K562 (cell line): ENCODE measurements at regions not wholly inside any gene's neighbourhood (a gene's known extent, or its start where the extent isn't known, plus 50 kb on each side); places are given as distances from the start of the nearest gene placed in this dataset.

Experiments used
- ATAC-seq: fragments of 200-7000 bp; cut with Tn5 transposase; 3 replicates; pipeline ENCODE4 v1.9.1; 2020; ENCODE audit warnings: moderate library complexity
- BruUV-seq: library from RNA; stranded (reverse); fragments of 400-500 nt; replicated peaks from 2 replicates; lab custom pipeline; 2021; lab: Mats Ljungman, UMichigan
- CTCF ChIA-PET: fragments of 300-600 bp; formaldehyde crosslinking; extraction: SDS; loops from one replicate; lab custom pipeline; 2021; ENCODE audit warnings: low intra/inter-chr PET ratio; lab: Yijun Ruan, JAX
- POLR2A ChIA-PET: fragments of 300-600, 350-650 bp; sonication (Branson Sonifier 250); formaldehyde crosslinking; extraction: SDS; loops from one replicate; lab custom pipeline; 2021; ENCODE audit warnings: antibody characterized with exemption, inconsistent platforms; lab: Yijun Ruan, JAX
- DNase-seq, 4 experiments: peaks; one replicate each; pipeline versions ENCODE4 v3.0.0 to v3.0.0-alpha.2; 2011 to 2018; ENCODE audit warnings: low spot score in 3 of 4, mixed read lengths in 3 of 4; ENCODE audit errors: extremely low read depth in 1 of 4
- FAIRE-seq: peaks from 2 replicates; lab custom pipeline; 2011; peaks lifted over from hg19 to GRCh38; lab: Jason Lieb, UNC
- H2AFZ ChIP-seq: 2 replicates; pipeline ENCODE4 v1.6.0; 2011; ENCODE audit warnings: low read depth, low read length, control low read depth, inconsistent platforms
- H3K27ac ChIP-seq: fragments of 200-600 bp; 3 replicates; pipeline ENCODE4 v1.8.0; 2011; ENCODE audit warnings: low read depth, mild to moderate bottlenecking, control low read depth, inconsistent platforms, low read length, moderate library complexity, mixed read lengths; ENCODE audit errors: extremely low read depth
- H3K27me3 ChIP-seq, 2 experiments: fragments of 300-600 bp in 1 of 2; 2 replicates in 1 of 2; 3 replicates in 1 of 2; pipeline versions ENCODE4 v1.6.0 to v1.8.0; 2011; ENCODE audit warnings: inconsistent platforms in 2 of 2, low read length in 2 of 2, mild to moderate bottlenecking in 1 of 2, mixed read lengths in 1 of 2, moderate library complexity in 1 of 2; ENCODE audit not compliant: control insufficient read depth in 2 of 2, insufficient read depth in 2 of 2
- H3K36me3 ChIP-seq: fragments of 300-600 bp; 3 replicates; pipeline ENCODE4 v1.8.0; 2011; ENCODE audit warnings: mild to moderate bottlenecking, low read length, inconsistent platforms; ENCODE audit not compliant: control insufficient read depth, insufficient read depth
- H3K4me1 ChIP-seq, 2 experiments: fragments of 200-600 bp in 1 of 2; replicated peaks in 1 of 2; 2 replicates in 1 of 2; 3 replicates in 1 of 2; pipeline versions ENCODE4 v1.5.1 to v1.8.0; 2011; ENCODE audit warnings: inconsistent platforms in 2 of 2, low read length in 2 of 2, mild to moderate bottlenecking in 1 of 2, mixed read lengths in 1 of 2, moderate library complexity in 1 of 2; ENCODE audit not compliant: control insufficient read depth in 2 of 2, insufficient read depth in 2 of 2
- H3K4me2 ChIP-seq: 2 replicates; pipeline ENCODE4 v1.6.1; 2011; ENCODE audit warnings: low read length, control low read depth, inconsistent platforms, mixed read lengths; ENCODE audit not compliant: insufficient read depth
- H3K4me3 ChIP-seq: fragments of 200-600 bp; sonication (generic), shearing (Covaris generic); 2 replicates; pipeline ENCODE4 v1.5.1; 2016; ENCODE audit warnings: control low read depth, inconsistent platforms
- H3K79me2 ChIP-seq: fragments of 200-600 bp; 3 replicates; pipeline ENCODE4 v1.8.0; 2011; ENCODE audit warnings: low read length, inconsistent platforms; ENCODE audit not compliant: control insufficient read depth, insufficient read depth
- H3K9ac ChIP-seq, 2 experiments: 2 replicates each; pipeline versions ENCODE4 v1.6.0 to v1.6.1; 2011; ENCODE audit warnings: low read depth in 2 of 2, low read length in 2 of 2, control low read depth in 1 of 2, inconsistent platforms in 1 of 2, mild to moderate bottlenecking in 1 of 2, mixed read lengths in 1 of 2; ENCODE audit not compliant: insufficient read depth in 1 of 2
- H3K9me1 ChIP-seq: one replicate; pipeline ENCODE4 v1.6.0; 2011; ENCODE audit warnings: inconsistent platforms, mild to moderate bottlenecking, low read length, moderate library complexity; ENCODE audit not compliant: control insufficient read depth, insufficient read depth
- H3K9me3 ChIP-seq: replicated peaks from 2 replicates; pipeline ENCODE4 v1.5.1; 2011; ENCODE audit warnings: low read depth, low read length, inconsistent platforms; ENCODE audit not compliant: control insufficient read depth, insufficient read depth
- H4K20me1 ChIP-seq: replicated peaks from 2 replicates; pipeline ENCODE4 v1.6.1; 2011; ENCODE audit warnings: low read length, inconsistent platforms, mixed read lengths; ENCODE audit not compliant: control insufficient read depth, insufficient read depth
- BACH1 ChIP-seq: fragments of 200-800 bp; sonication (Bioruptor generic); IDR thresholded peaks from 2 replicates; pipeline ENCODE4 v1.6.1; 2016; ENCODE audit warnings: missing genetic modification characterization, missing compliant biosample characterization
- CCNT2 ChIP-seq: IDR thresholded peaks from 2 replicates; pipeline ENCODE4 v1.6.1; 2011; ENCODE audit warnings: borderline replicate concordance, low read depth, mild to moderate bottlenecking, moderate library complexity, mixed read lengths, low read length; ENCODE audit not compliant: insufficient read length; ENCODE audit errors: extremely low read depth
- CHCHD3 ChIP-seq: fragments of 250-450 bp; sonication (Bioruptor Pico); IDR thresholded peaks from 2 replicates; pipeline ENCODE4 v2.1.2; 2022; ENCODE audit warnings: mild to moderate bottlenecking
- HMG20B ChIP-seq: fragments of 250-450 bp; sonication (Bioruptor Pico); IDR thresholded peaks from 2 replicates; pipeline ENCODE4 v1.5.0; 2021; ENCODE audit warnings: mild to moderate bottlenecking
- L3MBTL2 ChIP-seq: fragments of 450-650 bp; IDR thresholded peaks from 2 replicates; pipeline ENCODE4 v1.6.1; 2016; ENCODE audit warnings: mild to moderate bottlenecking, moderate library complexity
- MXI1 ChIP-seq: IDR thresholded peaks from 2 replicates; pipeline ENCODE4 v1.6.1; 2011; ENCODE audit warnings: low read depth, mild to moderate bottlenecking, improper control_type of control experiment, low read length
- NBN ChIP-seq: fragments of 450-650 bp; IDR thresholded peaks from 2 replicates; pipeline ENCODE4 v1.6.1; 2016; ENCODE audit warnings: low read depth, mild to moderate bottlenecking
- PHTF2 ChIP-seq: fragments of 250-450 bp; sonication (Bioruptor Pico); IDR thresholded peaks from 2 replicates; pipeline ENCODE4 v1.5.0; 2021; ENCODE audit warnings: mild to moderate bottlenecking
- SAFB2 ChIP-seq: fragments of 200-400 bp; formaldehyde crosslinking; IDR thresholded peaks from 2 replicates; pipeline ENCODE4 v1.6.1; 2018; ENCODE audit warnings: borderline replicate concordance, low read length, low read depth, moderate library complexity; ENCODE audit not compliant: severe bottlenecking
- XRCC3 ChIP-seq: fragments of 450-650 bp; IDR thresholded peaks from 2 replicates; pipeline ENCODE4 v1.6.1; 2017; ENCODE audit warnings: mild to moderate bottlenecking, moderate library complexity
- XRCC5 ChIP-seq: fragments of 200-400 bp; formaldehyde crosslinking; IDR thresholded peaks from 2 replicates; pipeline ENCODE4 v1.6.1; 2017; ENCODE audit warnings: low read depth, mild to moderate bottlenecking, low read length
- ZNF184 ChIP-seq: sonication (generic); formaldehyde crosslinking; IDR thresholded peaks from 2 replicates; pipeline ENCODE4 v1.5.0; 2020; ENCODE audit warnings: missing genetic modification reagents
- ZNF224 ChIP-seq: sonication (generic); formaldehyde crosslinking; IDR thresholded peaks from 2 replicates; pipeline ENCODE4 v1.8.0; 2022; ENCODE audit warnings: mild to moderate bottlenecking, missing genetic modification reagents
- WGBS: fragments of 100-300 bp; shearing (Covaris generic); methylation state at CpG from one replicate; pipeline ENCODE4 v1.1.6; 2016; ENCODE audit warnings: low coverage, mixed read lengths; ENCODE audit not compliant: insufficient coverage; ENCODE audit errors: missing lambda C conversion rate; 5-methylcytosine and 5-hydroxymethylcytosine counted together
- in situ Hi-C: fragments of 300-500 bp; cut with MboI; formaldehyde crosslinking; loops from 4 replicates; pipeline ENCODE4 v1.15.0; 2018; ENCODE audit warnings: inconsistent platforms, mixed read lengths
- intact Hi-C: fragments of 100-400 bp; cut with micrococcal nuclease; formaldehyde crosslinking; loops from 2 replicates; pipeline ENCODE4 v1.14.2; 2022
- TF ChIP-seq, protein P1 (sequence below): fragments of 200-800 bp; sonication (Bioruptor generic); IDR thresholded peaks from 2 replicates; pipeline ENCODE4 v1.6.1; 2016; ENCODE audit warnings: missing genetic modification characterization, missing compliant biosample characterization
- TF ChIP-seq, protein P2 (sequence below): fragments of 450-650 bp; formaldehyde crosslinking; IDR thresholded peaks from 2 replicates; pipeline ENCODE4 v1.4.0; 2020; ENCODE audit warnings: mild to moderate bottlenecking, moderate library complexity
- TF ChIP-seq, protein P3 (sequence below), 2 experiments: fragments of 450-650 bp in 1 of 2; sonication (generic) in 1 of 2; formaldehyde crosslinking; conservative IDR thresholded peaks; 2 replicates each; pipeline versions ENCODE4 v1.4.0 to v1.8.1; 2020 to 2022; ENCODE audit warnings: mild to moderate bottlenecking in 1 of 2, missing genetic modification reagents in 1 of 2

DNA sequence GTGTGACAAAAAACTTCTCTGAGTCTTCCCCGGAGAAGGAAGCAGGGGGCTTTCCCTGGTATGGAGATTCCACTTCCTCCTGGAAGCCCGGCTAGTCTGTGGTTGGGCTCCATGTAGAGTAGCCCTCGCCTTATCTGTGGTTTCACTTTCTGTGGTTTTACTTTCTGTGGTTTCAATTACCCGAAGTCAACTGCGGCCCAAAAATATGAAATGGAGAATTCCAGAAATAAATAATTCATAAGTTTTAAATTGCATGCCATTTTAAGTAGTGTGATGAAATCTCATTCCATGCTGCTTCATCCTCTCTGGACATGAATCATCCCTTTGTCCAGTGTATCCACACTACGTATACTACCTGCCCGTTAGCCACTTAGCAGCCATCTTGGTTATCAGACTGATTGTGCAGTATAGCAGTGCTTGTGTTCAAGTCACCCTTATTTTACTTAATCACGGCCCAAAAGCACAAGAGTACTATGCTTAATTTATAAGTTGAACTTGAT lies 275.0 kb upstream of the SESN3 start:
- peak; percentile 71; the same call in 2 of the 3 replicates for ATAC-seq
- BruUV-seq: no TSS peak
- POLR2A ChIA-PET: no interaction called here
- TF ChIP-seq ZNF224 (CRISPR knock-in tag) (no peak), NBN (no peak), CHCHD3 (no peak), ZNF184 (CRISPR knock-in tag) (no peak), BACH1 (peak; percentile 86; the same call in 1 of the 2 replicates), HMG20B (CRISPR knock-in tag) (no peak), XRCC3 (no peak), L3MBTL2 (no peak), SAFB2 (no peak), MXI1 (no peak), CCNT2 (no peak), PHTF2 (CRISPR knock-in tag) (no peak), XRCC5 (no peak)
- TF ChIP-seq, protein P1, sequence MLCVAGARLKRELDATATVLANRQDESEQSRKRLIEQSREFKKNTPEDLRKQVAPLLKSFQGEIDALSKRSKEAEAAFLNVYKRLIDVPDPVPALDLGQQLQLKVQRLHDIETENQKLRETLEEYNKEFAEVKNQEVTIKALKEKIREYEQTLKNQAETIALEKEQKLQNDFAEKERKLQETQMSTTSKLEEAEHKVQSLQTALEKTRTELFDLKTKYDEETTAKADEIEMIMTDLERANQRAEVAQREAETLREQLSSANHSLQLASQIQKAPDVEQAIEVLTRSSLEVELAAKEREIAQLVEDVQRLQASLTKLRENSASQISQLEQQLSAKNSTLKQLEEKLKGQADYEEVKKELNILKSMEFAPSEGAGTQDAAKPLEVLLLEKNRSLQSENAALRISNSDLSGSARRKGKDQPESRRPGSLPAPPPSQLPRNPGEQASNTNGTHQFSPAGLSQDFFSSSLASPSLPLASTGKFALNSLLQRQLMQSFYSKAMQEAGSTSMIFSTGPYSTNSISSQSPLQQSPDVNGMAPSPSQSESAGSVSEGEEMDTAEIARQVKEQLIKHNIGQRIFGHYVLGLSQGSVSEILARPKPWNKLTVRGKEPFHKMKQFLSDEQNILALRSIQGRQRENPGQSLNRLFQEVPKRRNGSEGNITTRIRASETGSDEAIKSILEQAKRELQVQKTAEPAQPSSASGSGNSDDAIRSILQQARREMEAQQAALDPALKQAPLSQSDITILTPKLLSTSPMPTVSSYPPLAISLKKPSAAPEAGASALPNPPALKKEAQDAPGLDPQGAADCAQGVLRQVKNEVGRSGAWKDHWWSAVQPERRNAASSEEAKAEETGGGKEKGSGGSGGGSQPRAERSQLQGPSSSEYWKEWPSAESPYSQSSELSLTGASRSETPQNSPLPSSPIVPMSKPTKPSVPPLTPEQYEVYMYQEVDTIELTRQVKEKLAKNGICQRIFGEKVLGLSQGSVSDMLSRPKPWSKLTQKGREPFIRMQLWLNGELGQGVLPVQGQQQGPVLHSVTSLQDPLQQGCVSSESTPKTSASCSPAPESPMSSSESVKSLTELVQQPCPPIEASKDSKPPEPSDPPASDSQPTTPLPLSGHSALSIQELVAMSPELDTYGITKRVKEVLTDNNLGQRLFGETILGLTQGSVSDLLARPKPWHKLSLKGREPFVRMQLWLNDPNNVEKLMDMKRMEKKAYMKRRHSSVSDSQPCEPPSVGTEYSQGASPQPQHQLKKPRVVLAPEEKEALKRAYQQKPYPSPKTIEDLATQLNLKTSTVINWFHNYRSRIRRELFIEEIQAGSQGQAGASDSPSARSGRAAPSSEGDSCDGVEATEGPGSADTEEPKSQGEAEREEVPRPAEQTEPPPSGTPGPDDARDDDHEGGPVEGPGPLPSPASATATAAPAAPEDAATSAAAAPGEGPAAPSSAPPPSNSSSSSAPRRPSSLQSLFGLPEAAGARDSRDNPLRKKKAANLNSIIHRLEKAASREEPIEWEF (CRISPR knock-in tag): no peak
- TF ChIP-seq, protein P2, sequence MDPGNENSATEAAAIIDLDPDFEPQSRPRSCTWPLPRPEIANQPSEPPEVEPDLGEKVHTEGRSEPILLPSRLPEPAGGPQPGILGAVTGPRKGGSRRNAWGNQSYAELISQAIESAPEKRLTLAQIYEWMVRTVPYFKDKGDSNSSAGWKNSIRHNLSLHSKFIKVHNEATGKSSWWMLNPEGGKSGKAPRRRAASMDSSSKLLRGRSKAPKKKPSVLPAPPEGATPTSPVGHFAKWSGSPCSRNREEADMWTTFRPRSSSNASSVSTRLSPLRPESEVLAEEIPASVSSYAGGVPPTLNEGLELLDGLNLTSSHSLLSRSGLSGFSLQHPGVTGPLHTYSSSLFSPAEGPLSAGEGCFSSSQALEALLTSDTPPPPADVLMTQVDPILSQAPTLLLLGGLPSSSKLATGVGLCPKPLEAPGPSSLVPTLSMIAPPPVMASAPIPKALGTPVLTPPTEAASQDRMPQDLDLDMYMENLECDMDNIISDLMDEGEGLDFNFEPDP (CRISPR knock-in tag): 0 out of 2 replicates have a peak, but pooled peaks have one; percentile 48
- TF ChIP-seq, protein P3, sequence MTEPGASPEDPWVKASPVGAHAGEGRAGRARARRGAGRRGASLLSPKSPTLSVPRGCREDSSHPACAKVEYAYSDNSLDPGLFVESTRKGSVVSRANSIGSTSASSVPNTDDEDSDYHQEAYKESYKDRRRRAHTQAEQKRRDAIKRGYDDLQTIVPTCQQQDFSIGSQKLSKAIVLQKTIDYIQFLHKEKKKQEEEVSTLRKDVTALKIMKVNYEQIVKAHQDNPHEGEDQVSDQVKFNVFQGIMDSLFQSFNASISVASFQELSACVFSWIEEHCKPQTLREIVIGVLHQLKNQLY (CRISPR knock-in tag; conservative IDR thresholded peaks at IDR 0.05): no peak

More for the DNA sequence above, 275.0 kb upstream of the SESN3 start:
- Histone ChIP-seq H3K9me3 (no peaks in the 10 kb centered on the region), H4K20me1 (no peaks in the 10 kb centered on the region), H3K36me3 (no peaks in the 10 kb centered on the region), H2AFZ (peak overlapping the region; percentile 53; the same call in 1 of the 2 replicates), H3K27me3 (no peaks in the 10 kb centered on the region; a peak in 2 of 5 replicates), H3K79me2 (no peaks in the 10 kb centered on the region), H3K27ac (no peak overlapping the region), H3K9ac (no peak overlapping the region), H3K4me2 (peak overlapping the region; percentile 51; the same call in 1 of the 2 replicates), H3K4me1 (peaks cover 0 to 9% of the 10 kb centered on the region in 2 experiments; a peak in 1 of 5 replicates), H3K9me1 (no peaks in the 10 kb centered on the region), H3K4me3 (no peak overlapping the region)
- FAIRE-seq (peak; percentile 61), DNase-seq (peak in 1 of 4 experiments; percentile 17)
- in situ Hi-C loops: no loop called here
- WGBS: 5% methylated on average over 8 of the region's 8 CpGs
- intact Hi-C loops: loop anchor here (5.0 kb wide), 1 partner anchor 201 kb away; no protein-coding TSS in a partner anchor
- CTCF ChIA-PET: no interaction called here
